Large intestine (tissue), 3 donors: ENCODE measurements at regions not wholly inside any gene's neighbourhood (a gene's known extent, or its start where the extent isn't known, plus 50 kb on each side); places are given as distances from the start of the nearest gene placed in this dataset.
A peak's percentile ranks its signal among the peaks of the same experiment; 100 is the strongest.

Experiments
- DNase-seq, 2 donors: peaks; one replicate each; pipeline versions ENCODE4 v3.0.0 to v3.0.0-alpha.2; 2013
- H3K27ac ChIP-seq: one replicate; pipeline ENCODE4 v1.5.1; 2013; ENCODE audit warnings: low read length
- H3K27me3 ChIP-seq: 2 replicates; pipeline ENCODE4 v1.6.1; 2013; ENCODE audit warnings: low read length; ENCODE audit not compliant: control insufficient read depth, insufficient read depth
- H3K36me3 ChIP-seq: 2 replicates; pipeline ENCODE4 v1.6.1; 2013; ENCODE audit warnings: low read length; ENCODE audit not compliant: control insufficient read depth, insufficient read depth
- H3K4me1 ChIP-seq: one replicate; pipeline ENCODE4 v1.6.1; 2013; ENCODE audit warnings: low read length; ENCODE audit not compliant: control insufficient read depth, insufficient read depth
- H3K4me3 ChIP-seq: one replicate; pipeline ENCODE4 v1.5.1; 2013; ENCODE audit warnings: low read length
- H3K9me3 ChIP-seq: one replicate; pipeline ENCODE4 v1.6.1; 2013; ENCODE audit warnings: mild to moderate bottlenecking, low read depth, low read length, moderate library complexity; ENCODE audit not compliant: control insufficient read depth
- WGBS: methylation state at CpG from one replicate; pipeline ENCODE4 v1.1.5; 2013; ENCODE audit warnings: low lambda C conversion rate; ENCODE audit not compliant: insufficient coverage; 5-methylcytosine and 5-hydroxymethylcytosine counted together

DNA sequence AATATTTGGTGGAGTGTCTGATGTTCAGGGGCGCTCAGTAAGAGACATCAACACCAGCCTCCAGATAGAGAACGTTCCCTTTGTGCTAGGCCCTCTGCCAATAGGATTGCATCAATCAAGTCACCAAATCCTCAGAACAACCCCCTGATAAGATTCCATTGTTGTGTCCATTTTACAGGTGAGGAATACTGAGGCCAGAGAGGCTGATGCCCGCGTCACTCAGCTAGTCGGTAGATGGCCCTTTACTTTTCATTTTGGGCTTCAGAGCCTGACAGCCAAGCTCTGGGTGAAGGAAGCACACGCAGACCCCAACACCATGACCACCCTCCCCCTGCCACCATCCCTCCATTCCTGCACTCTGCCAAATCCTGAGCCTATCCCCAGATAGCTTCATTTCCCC is 406.2 kb downstream of the PTPRU start:
- no peak for DNase-seq
- no CpG with 5 or more reads among the region's 6 CpGs for WGBS
- Histone ChIP-seq H3K27me3 (no peaks in the 10 kb centered on the region), H3K27ac (no peak overlapping the region), H3K36me3 (no peaks in the 10 kb centered on the region), H3K4me3 (no peak overlapping the region), H3K9me3 (no peaks in the 10 kb centered on the region), H3K4me1 (no peaks in the 10 kb centered on the region)

DNA sequence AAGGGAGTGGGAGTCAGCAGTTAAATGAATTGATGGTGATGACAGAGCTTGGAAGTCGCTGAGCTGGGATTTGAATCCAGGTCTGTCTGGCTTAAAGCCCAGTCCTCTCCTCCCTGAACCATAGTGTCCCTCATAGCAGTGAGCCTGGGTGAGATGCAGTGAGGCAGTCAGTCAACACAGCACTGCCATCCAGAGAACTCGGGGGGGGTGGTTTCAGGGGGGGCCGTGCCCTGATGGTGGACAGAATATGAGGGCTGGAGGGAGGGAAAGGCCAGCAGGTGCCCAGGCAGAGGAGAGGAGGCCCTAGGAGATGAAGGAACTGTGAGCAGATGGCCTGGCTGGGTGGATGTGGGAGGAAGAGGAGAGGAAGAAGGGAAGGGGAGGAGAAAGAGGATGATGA is 405.6 kb downstream of the PTPRU start:
- no peaks in the 10 kb centered on the region for H3K27me3 ChIP-seq
- no peaks in the 10 kb centered on the region for H3K9me3 ChIP-seq
- H3K4me1 ChIP-seq: no peaks in the 10 kb centered on the region
- no peak for DNase-seq
- no peak overlapping the region for H3K27ac ChIP-seq
- H3K36me3 ChIP-seq: no peaks in the 10 kb centered on the region
- WGBS: no CpG with 5 or more reads among the region's 3 CpGs
- H3K4me3 ChIP-seq: no peak overlapping the region

DNA sequence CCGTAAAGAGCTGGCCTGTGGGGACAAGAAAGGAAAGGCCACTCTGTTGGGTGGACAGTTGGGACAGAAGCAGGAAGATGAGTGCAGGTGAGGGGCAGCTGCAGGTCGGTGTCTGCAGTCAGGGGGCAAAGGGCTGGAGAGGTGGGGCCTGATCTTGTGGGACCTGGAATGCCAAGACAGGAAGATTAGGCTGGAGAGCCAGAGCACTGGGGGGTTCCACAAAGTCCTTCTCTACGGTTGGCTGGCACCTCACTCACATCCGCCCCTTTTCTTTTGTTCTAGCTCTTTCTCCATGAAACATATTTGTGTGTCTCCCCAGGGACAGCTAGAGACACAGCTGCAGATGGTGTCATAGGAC is 404.1 kb downstream of the PTPRU start:
- H3K27ac ChIP-seq: no peak overlapping the region
- H3K9me3 ChIP-seq: no peaks in the 10 kb centered on the region
- peak in 1 of 2 donors; percentile 4 for DNase-seq
- no peaks in the 10 kb centered on the region for H3K27me3 ChIP-seq
- no peaks in the 10 kb centered on the region for H3K36me3 ChIP-seq
- no peaks in the 10 kb centered on the region for H3K4me1 ChIP-seq
- WGBS: no CpG with 5 or more reads among the region's 4 CpGs
- no peak overlapping the region for H3K4me3 ChIP-seq

DNA sequence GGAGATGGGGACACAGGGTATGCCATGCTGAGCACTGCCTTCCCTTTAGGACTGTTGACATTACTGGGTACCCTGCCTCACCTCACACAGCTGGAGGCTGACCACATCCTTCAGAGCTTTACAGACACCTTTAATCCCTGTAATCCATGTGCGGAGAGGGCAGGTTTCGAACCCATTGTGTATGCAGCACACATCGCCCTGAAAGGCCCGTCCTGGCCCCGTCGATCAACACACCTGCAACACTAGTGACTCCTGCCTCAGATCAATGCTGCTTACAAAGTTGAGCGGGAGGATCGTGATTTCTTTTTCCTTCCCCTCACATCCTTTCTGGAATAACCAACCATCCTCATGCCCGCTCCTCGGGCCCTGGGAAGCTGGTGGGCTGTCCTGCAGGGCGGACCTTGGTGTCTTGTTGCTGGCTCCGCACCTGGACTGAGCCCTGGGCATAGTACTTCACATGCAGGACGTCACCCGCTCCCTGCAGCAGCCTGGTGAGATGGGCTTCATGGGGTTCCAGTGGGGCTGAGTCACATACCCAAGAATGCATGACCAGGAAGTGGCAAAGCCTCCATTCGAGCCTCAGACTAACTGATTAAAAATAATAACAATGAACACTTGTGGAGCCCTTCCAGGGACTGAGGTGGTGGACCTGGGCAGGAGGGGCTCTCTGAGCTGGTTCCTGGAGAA is 403.6 kb downstream of the PTPRU start:
- H3K36me3 ChIP-seq: no peaks in the 10 kb centered on the region
- no peaks in the 10 kb centered on the region for H3K27me3 ChIP-seq
- no CpG with 5 or more reads among the region's 15 CpGs for WGBS
- H3K9me3 ChIP-seq: no peaks in the 10 kb centered on the region
- H3K4me1 ChIP-seq: no peaks in the 10 kb centered on the region
- no peak for DNase-seq
- H3K27ac ChIP-seq: no peak overlapping the region
- H3K4me3 ChIP-seq: no peak overlapping the region

DNA sequence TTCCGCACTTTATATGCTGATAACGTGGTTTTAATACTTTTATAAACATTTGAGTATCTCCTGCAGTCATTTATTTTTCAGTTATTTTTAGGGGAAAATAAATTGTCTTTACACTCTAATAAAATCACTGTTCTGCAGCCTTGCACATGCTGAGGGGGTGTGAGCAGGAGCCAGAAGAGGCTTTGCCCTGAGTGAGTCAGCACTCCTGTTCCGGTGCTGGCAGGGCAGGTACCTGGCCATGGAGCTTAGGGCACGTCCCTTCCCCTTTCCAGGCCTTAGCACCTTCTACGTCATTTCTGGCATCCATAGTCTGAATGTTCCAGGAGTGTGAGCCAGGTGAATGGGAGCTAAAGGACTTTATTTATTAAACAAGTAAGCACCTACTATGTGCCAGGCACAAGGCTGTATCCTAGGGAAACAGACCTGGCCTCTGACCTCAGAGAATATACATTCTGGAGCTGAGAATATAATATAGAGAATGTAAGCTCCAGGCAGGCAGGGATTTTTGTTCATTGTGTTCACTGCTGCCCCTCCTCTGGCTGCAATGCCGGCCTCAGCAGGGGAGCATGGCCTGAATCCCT is 402.9 kb downstream of the PTPRU start:
- no peaks in the 10 kb centered on the region for H3K4me1 ChIP-seq
- no peaks in the 10 kb centered on the region for H3K27me3 ChIP-seq
- 71% methylated on average over 1 of the region's 6 CpGs for WGBS
- H3K27ac ChIP-seq: no peak overlapping the region
- no peak for DNase-seq
- H3K4me3 ChIP-seq: no peak overlapping the region
- H3K36me3 ChIP-seq: no peaks in the 10 kb centered on the region
- H3K9me3 ChIP-seq: no peaks in the 10 kb centered on the region

DNA sequence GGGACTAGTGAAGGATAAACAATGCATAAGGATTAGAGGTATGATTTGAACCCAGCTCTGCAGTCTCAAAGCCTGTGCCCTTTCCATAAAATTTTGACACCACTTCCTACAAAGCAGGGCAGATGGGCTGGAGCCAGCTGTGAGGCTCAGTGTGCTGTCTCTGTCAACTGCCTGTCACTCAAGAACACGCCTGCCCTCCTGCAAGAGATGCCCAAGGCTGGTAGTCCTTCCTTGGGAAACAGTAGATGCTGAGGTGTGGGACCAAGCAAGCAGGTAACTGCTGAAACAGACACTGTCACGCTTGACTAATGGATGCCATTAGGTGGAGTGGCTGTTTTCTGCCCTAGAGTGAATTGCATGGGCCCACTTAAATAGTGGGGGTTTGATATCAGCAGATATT is 402.0 kb downstream of the PTPRU start:
- no peak overlapping the region for H3K4me3 ChIP-seq
- H3K27ac ChIP-seq: no peak overlapping the region
- WGBS: no CpG with 5 or more reads among the region's 2 CpGs
- H3K4me1 ChIP-seq: no peaks in the 10 kb centered on the region
- H3K36me3 ChIP-seq: no peaks in the 10 kb centered on the region
- no peaks in the 10 kb centered on the region for H3K9me3 ChIP-seq
- no peaks in the 10 kb centered on the region for H3K27me3 ChIP-seq
- no peak for DNase-seq

DNA sequence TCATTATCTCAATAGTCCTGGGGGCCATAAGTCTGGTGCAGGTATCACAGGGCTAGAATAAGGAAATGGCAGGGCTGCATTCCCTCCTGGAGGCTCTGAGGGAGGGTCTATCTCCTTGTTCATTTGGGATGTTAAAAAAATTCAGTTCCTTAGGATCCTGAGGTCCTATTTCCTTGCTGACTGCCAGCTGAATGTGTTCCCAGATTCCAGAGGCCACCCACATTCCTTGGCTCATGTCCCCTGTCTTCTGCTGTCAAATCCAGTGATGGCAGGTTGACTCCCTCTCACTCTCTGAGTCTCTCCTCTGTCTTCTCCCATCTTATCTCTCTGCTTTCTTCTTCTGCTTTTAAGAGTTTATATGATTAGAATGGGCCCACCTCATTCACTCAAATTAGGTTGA is 400.6 kb downstream of the PTPRU start:
- no peaks in the 10 kb centered on the region for H3K9me3 ChIP-seq
- H3K27me3 ChIP-seq: no peaks in the 10 kb centered on the region
- no peak overlapping the region for H3K4me3 ChIP-seq
- H3K4me1 ChIP-seq: no peaks in the 10 kb centered on the region
- no peak overlapping the region for H3K27ac ChIP-seq
- no peaks in the 10 kb centered on the region for H3K36me3 ChIP-seq
- DNase-seq: no peak

DNA sequence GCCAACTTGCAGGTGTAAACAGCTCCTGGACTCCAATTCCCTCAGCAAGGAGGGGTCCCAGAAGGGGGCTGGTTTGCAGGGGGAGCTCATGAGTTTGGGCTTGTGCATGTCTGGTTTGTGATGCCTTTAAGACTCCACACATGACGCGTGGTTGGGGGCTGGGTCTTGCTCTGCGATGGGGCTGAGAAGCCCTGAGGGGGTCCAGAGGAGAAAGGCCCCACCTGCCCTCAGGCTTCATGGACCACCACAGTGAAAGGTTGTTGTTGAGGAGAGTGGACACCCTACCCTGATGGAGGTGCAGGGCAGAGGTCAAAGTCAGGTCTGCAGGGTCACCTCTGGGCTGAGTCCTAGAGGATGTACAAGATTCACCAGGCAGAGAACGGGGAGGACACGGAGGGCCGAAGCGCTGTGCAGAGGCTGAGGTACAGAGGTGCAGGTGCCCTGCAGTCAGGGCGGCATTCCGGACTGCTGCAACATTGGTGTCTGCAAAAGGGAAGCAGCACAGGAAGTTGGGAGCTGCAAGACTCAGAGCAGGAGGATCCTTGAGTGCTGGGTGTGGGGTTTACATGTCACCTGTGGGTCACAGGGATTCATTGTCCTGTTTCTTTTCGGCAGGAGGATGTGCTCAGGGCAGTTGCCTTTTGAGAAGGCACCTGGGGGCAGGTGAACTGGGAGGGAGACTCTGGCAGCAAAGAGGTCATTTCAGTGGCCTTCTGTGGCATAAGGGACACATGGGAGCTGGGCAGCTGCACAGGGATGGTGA is 399.4 kb downstream of the PTPRU start:
- Histone ChIP-seq H3K27me3 (no peaks in the 10 kb centered on the region), H3K27ac (no peak overlapping the region), H3K36me3 (no peaks in the 10 kb centered on the region), H3K4me1 (no peaks in the 10 kb centered on the region), H3K4me3 (no peak overlapping the region), H3K9me3 (no peaks in the 10 kb centered on the region)
- DNase-seq: no peak
- no CpG with 5 or more reads among the region's 10 CpGs for WGBS

DNA sequence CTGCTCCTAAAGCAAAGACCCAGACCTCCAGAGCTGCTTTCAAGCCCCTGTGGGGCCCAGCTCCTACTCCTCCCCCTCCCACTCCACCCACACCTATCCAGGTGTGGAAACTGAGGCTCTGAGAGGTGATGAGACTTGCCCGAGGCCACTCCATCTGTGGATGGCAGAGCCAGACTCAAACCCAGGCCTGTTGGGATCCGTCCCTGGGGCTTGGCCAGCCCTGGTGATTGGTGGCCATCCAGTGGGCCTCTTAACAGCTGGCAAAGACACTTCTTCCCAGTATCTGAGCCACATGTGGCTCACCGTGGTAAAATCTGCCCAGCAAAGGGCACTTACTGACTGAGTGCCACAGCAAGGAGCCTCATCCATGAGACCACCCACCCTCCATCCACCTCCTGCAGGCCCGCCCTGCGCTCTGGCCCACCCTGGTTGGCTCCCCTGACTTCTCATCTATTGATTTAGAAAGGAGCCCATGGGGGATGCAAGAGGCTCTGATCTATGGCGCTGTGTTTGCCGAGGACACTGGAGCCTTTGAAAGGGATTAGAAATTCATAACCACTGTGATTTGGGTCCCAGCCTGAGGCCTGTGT is 398.5 kb downstream of the PTPRU start:
- H3K4me3 ChIP-seq: no peak overlapping the region
- no peaks in the 10 kb centered on the region for H3K36me3 ChIP-seq
- no peaks in the 10 kb centered on the region for H3K4me1 ChIP-seq

DNA sequence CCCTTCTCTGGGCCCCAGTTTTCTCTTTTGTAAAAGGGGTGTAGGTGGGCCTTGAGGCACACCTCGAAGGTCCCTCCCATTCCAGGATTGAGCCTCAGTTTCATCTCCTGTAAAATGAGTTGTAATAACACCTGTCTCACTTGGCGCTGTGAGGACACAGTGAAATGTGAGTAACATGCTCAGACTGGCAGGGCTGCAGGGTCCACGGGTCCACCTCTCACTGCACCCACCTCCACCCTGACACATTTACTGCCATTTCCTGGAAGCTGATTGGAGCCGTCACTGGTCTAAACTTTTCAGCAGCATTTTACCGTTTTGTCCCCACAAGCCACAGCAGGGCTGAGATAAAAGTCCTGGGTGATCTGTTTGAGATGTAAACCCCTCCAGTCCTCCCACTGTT is 398.0 kb downstream of the PTPRU start:
- 0% methylated on average over 1 of the region's 5 CpGs for whole genome bisulfite sequencing
- no peaks in the 10 kb centered on the region for H3K36me3 ChIP-seq

More for the DNA sequence above, 398.5 kb downstream of the PTPRU start:
- no peaks in the 10 kb centered on the region for H3K9me3 ChIP-seq
- H3K27ac ChIP-seq: no peak overlapping the region
- no peak for DNase-seq
- WGBS: no CpG with 5 or more reads among the region's 7 CpGs
- no peaks in the 10 kb centered on the region for H3K27me3 ChIP-seq

More for the DNA sequence above, 398.0 kb downstream of the PTPRU start:
- H3K4me3 ChIP-seq: no peak overlapping the region
- no peak for DNase-seq
- no peaks in the 10 kb centered on the region for H3K9me3 ChIP-seq
- H3K27me3 ChIP-seq: no peaks in the 10 kb centered on the region
- no peaks in the 10 kb centered on the region for H3K4me1 ChIP-seq
- no peak overlapping the region for H3K27ac ChIP-seq
